COLO668 (cell line): ENCODE measurements at regions not wholly inside any gene's neighbourhood (a gene's known extent, or its start where the extent isn't known, plus 50 kb on each side); places are given as distances from the start of the nearest gene placed in this dataset.
"Not testable (repeated sequence)": the region's sequence is repeated elsewhere in the genome, so short reads cannot be mapped to it uniquely, and the experiment has no call there.

Source experiments
- DNase-seq: peaks from one replicate; lab custom pipeline; 2025; ENCODE audit not compliant: unreplicated experiment; lab: John Stamatoyannopoulos, UW

DNA sequence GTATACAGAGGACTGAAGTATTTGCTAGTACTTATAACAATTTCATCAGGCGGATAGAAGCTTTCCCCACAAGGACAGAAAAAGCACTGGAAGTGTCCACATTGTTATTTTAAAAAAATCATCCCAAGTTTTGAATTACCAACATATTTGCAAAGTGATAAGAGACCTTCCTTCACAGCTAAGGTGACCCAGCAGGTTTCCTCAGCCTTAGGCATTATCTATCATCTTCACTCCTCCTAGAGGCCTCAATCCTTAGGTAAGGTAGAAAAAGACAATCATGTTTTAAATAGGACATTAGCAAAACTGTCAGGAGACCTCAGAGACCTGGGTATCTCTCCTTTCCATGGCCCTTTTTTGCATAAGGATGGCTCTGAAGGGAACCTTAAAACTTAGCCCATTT, 72.5 kb upstream of the CHD6 start:
- no peak for DNase-seq

DNA sequence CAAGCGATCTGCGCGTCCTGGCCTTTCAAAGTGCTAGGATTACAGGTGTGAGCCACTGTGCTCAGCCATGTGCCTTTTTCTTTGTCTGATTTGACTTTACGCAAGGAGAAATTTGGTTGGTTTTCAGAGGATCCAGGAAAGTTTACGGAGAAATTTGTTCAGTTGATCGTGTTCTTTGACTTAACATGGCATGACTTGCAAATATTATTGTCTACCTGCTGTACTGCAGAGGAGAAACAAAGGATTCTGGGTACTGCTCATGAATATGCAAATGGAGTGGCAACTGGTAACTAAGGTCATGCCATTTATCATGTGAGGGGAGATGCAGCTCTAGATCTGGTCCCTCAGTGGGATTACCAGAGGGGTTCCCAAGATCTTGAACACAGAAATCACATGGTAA, 68.8 kb upstream of the CHD6 start:
- DNase-seq: no peak

DNA sequence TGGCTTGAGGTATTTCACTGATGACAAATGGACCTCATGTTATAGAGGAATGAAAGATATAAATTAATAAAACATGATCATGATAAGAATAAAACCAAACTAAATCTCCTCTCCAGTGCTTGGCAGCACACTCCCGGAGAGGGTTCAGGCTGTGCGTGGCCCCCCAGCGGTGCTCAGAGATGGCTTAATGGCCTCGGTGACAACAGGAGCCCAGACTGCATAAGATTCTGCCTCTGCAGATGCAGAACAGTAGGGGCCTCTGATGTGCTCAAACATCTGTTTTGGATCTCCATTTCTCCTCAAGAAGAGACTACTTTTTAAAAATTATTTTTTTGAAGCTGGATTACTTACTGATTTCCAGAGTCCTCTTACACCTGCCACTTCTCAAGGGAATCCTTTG, 67.0 kb upstream of the CHD6 start:
- DNase-seq: not testable (repeated sequence)

DNA sequence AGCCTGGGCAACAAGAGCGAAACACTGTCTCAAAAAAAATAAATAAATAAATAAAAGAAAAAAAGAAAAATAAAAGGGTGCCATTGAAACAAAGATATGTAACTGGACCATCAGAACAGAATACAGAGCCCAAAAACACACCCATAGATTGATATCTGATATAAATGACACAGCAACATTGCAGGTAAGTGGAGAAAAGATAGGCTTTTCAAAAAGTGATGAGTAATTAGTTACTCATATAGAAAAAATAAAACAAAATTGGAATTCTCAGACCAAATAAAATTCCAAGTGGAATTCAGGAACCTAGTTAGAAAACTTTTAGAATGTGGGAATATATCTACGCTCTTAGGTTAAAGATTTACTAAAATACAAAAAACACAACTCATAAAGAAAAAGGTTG, 60.6 kb upstream of the CHD6 start:
- DNase-seq: no peak

DNA sequence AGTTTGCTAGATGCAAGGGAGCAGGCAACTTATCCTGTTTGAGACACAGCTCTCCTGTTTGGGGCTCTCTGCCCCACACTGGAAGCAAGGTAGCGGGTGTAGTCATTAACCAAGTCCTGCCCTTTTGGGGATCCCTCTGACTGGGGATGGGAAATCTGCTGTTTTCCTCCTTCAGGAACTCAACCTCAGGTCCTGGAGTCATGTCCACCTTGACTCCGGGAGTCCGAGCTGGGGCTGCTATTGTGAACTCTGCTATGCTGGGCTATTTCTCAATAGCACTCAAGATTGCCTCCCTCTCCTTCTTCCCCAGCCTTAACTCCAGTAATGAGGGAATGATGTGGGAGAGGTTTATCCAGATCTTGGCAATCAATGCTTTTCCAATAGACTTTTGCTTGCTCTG, 54.1 kb upstream of the CHD6 start:
- no peak for DNase-seq

DNA sequence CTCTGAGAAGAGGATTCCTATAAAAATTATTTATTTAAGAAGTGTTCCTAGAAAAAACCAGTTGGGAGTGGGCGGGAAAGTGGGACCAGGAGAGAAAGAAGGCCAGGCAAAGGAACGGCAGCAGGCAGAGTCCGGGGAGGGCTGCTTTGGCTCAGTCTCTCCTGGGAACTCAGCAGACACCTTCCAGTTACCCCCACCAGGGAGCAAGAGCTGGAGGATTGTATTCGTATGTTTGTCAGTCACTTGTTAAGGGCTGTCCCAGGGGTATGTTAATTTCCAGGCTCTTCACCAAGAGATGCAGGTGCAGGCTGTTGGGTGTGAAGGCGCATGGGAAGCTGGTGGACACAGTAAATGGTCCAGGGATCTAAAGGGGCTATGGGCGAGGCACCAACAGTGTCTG, 53.0 kb upstream of the CHD6 start:
- no peak for DNase-seq

DNA sequence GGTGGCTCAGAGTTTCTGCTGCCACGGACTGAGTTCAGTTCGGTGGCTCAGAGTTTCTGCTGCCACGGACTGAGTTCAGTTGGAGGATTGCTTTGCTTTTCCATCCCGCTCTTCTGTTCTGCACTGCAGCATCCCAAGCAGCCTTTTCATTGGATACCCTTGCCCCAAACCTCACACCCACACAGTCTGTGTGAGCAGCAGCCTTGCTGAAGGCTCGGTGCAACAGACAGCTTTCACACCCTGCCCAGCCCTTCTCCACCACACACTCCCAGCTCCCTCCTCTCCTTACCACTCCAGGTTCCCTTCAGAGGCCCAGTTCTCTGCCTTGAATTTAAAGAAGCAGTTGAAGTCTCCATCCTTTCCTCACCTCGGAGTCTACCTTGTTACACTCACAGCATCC, 52.5 kb upstream of the CHD6 start:
- no peak for DNase-seq

DNA sequence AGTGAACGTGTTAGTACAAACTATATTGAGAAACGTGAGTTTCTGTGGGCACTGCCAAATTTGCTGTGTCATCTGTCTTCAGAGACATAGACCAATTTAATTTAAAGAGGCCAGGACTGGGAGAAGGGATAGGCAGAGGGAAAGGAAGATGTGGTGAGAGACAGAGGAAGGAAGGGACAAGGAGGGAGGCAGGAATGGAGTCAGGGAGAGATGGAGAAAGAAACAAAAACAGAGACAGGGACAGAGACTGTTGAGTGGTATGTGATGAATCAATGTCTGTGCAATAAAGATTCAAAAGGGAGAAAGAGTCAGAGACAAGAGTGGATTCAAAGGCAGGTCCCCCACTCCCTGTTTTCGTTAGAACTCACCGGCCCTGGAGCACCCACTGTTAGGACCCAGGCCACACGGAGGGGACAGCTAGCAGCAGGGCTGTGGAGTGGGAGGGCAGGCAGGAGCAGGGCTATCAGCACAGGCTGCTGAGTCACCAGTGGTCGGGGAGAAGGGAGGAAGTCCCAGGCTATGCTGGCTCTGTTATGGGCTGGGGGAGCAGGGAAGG, 51.6 kb upstream of the CHD6 start:
- DNase-seq: no peak

DNA sequence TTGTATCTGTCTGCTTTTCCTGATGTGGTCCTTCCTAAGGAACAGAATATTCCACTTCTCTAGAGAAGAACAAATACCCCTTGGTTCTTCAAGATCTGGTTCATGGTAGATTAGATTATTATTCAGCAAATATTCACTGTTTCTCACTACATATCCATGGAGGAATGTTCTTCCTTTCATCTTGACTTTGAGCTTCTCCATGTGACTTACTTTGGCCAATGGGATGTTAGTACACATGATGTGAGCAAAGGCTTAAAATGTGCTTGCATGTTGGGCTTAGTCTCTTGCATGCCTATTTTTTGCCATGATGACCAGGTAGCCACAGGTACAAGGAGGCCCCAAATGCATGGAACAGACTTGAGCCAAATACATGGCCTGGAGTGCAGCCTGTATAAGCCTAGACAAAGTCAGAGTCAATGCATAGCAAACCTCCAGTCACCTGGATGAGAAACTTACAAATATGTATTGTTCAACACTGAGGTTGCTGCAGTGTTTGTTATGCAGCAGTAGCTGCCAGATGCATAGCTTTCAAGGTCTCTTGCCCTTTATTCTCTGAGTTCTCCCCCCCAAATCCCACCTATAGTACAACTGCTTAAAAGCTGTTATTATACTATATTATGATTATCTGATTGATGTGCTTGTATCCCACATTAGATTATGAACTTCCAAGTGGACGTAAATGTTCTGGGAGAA, 50.0 kb upstream of the CHD6 start:
- no peak for DNase-seq
